Mucosa of descending colon (tissue), 3 donors: ENCODE measurements at regions not wholly inside any gene's neighbourhood (a gene's known extent, or its start where the extent isn't known, plus 50 kb on each side); places are given as distances from the start of the nearest gene placed in this dataset.

Source experiments
- ATAC-seq: fragments of 200-7000 bp; cut with Tn5 transposase; one replicate; pipeline ENCODE4 v1.9.1; 2020; ENCODE audit warnings: mild to moderate bottlenecking, moderate library complexity
- DNase-seq, 3 donors: peaks; one replicate each; pipeline ENCODE4 v3.0.0-alpha.2; 2020
- H3K36me3 ChIP-seq: fragments of 200-600 bp; one replicate; pipeline ENCODE4 v1.8.0; 2021; ENCODE audit warnings: low read depth, mild to moderate bottlenecking
- H3K4me1 ChIP-seq: fragments of 200-600 bp; one replicate; pipeline ENCODE4 v1.8.0; 2021; ENCODE audit warnings: low read depth, mild to moderate bottlenecking
- H3K4me3 ChIP-seq: fragments of 200-600 bp; one replicate; pipeline ENCODE4 v1.8.0; 2021; ENCODE audit warnings: mild to moderate bottlenecking
- H3K9me3 ChIP-seq: fragments of 200-600 bp; one replicate; pipeline ENCODE4 v1.8.0; 2021; ENCODE audit warnings: mild to moderate bottlenecking
- CTCF ChIP-seq: fragments of 200-600 bp; IDR thresholded peaks from one replicate; pipeline ENCODE4 v1.8.0; 2022; ENCODE audit warnings: antibody characterized with exemption, mild to moderate bottlenecking
- intact Hi-C, 2 donors: fragments of 100-400 bp; cut with DNase I in 1 of 2; cut with micrococcal nuclease in 1 of 2; formaldehyde crosslinking; loops; one replicate each; pipeline versions ENCODE4 v1.11.0 to v1.11.1; 2022; cut with DNase I, micrococcal nuclease
- donor health status: DM: no; HTN: no; CAD: no; lungs with moderate emphysema.
- donor health status: DM: no; HTN: no; CAD: no.
- donor health status: DM: no; HTN: yes; CAD: no.

GRCh38 chr2:219949053-219949452 lies 321.6 kb downstream of the SLC4A3 start:
- Histone ChIP-seq H3K4me1 (no peaks in the 10 kb centered on the region), H3K4me3 (no peak overlapping the region), H3K9me3 (no peaks in the 10 kb centered on the region), H3K36me3 (no peaks in the 10 kb centered on the region)
- DNase-seq: no peak
- TF ChIP-seq CTCF: no peak
- ATAC-seq: no peak
- intact Hi-C loops: no loop called here

DNA sequence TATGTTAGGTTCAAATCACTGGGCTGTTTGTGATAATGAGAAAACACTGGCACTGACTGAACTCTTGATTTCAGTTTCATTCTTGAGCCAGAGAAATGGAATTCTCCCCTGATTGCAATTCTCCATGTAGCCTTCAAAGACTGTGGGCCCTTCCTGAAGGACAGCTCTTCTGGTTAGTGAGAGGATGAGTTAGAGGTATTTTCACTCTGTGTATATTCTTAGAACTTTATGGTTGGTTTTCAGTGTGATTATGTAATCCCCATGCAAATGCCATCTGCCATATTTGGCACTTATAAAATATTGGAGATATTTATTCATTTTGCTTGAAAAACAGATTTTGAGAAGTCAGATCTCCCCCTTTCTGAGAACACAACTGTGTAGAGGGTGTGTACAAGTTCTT lies 323.7 kb downstream of the SLC4A3 start:
- Histone ChIP-seq H3K4me1 (no peaks in the 10 kb centered on the region), H3K36me3 (no peaks in the 10 kb centered on the region), H3K4me3 (no peak overlapping the region), H3K9me3 (no peaks in the 10 kb centered on the region)
- DNase-seq (no peak), ATAC-seq (no peak)
- intact Hi-C loops: no loop called here
- TF ChIP-seq CTCF: no peak

DNA sequence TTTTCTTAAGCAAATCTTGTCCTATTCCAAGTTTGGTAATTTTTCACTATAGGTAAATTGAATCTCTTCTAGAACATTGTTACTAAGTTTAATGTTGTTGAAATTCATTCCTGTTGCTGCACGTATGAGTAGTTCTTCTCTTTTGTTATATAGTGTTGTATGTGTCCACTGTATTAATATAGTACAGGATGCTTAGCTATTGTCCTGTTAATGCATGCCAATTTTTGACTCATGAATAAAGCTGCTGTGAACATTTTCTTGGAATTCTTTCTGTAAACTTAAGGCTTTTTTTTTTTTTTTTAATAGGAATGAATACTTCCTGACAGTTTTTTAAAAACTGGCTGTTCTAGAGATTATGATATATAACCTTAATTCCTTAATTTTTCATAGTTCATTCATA lies 326.9 kb downstream of the SLC4A3 start:
- no peak for DNase-seq
- ATAC-seq: no peak

GRCh38 chr2:219957820-219958219 lies 330.4 kb downstream of the SLC4A3 start:
- ATAC-seq: no peak

More for the DNA sequence above, 326.9 kb downstream of the SLC4A3 start:
- intact Hi-C loops: no loop called here
- H3K9me3 ChIP-seq: no peaks in the 10 kb centered on the region
- H3K36me3 ChIP-seq: no peaks in the 10 kb centered on the region
- H3K4me3 ChIP-seq: no peak overlapping the region
- TF ChIP-seq CTCF: no peak
- H3K4me1 ChIP-seq: no peaks in the 10 kb centered on the region

GRCh38 chr2:219958941-219959340 lies 331.5 kb downstream of the SLC4A3 start:
- no peaks in the 10 kb centered on the region for H3K9me3 ChIP-seq
- TF ChIP-seq CTCF: no peak
- no peak for ATAC-seq
- no peak overlapping the region for H3K4me3 ChIP-seq
- no peaks in the 10 kb centered on the region for H3K36me3 ChIP-seq
- no peak for DNase-seq
- intact Hi-C loops: no loop called here
- no peaks in the 10 kb centered on the region for H3K4me1 ChIP-seq

More at GRCh38 chr2:219957820-219958219, 330.4 kb downstream of the SLC4A3 start:
- no peak for DNase-seq
- Histone ChIP-seq H3K36me3 (no peaks in the 10 kb centered on the region), H3K9me3 (no peaks in the 10 kb centered on the region), H3K4me3 (no peak overlapping the region), H3K4me1 (no peaks in the 10 kb centered on the region)
- intact Hi-C loops: no loop called here
- no peak for TF ChIP-seq CTCF

GRCh38 chr2:219959471-219959870 lies 332.0 kb downstream of the SLC4A3 start:
- Histone ChIP-seq H3K4me3 (no peak overlapping the region), H3K36me3 (no peaks in the 10 kb centered on the region), H3K9me3 (no peaks in the 10 kb centered on the region), H3K4me1 (no peaks in the 10 kb centered on the region)
- no peak for DNase-seq
- TF ChIP-seq CTCF: no peak
- intact Hi-C loops: no loop called here
- ATAC-seq: no peak
